ENCODE measurements at regions not wholly inside any gene's neighbourhood (a gene's known extent, or its start where the extent isn't known, plus 50 kb on each side); places are given as distances from the start of the nearest gene placed in this dataset.

DNA sequence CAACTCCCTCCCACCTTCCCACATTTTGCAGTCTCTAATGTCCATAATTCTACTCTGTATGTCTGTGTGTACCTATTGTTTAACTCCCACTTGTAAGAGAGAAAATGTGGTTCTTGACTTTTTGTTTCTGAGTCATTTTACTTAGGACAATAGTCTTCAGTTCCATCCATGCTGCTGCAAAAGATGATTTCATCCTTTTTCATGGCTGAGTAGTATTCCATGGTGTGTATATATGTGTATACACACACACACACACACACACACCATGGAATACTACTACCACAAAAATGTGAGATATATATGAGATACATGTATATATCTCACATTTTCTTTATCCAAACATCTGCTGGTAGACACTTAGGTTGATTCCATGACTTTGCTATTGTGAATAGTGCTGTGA, 182.1 kb upstream of the GALNT17 start:
- Histone ChIP-seq H2AFZ (ENCODE audit: low read depth, low read length) (no peak overlapping the region), H4K20me1 (replicated peaks; ENCODE audit: control insufficient read depth, extremely low read depth, insufficient read depth, low read length) (no peaks in the 10 kb centered on the region), H3K9ac (replicated peaks; ENCODE audit: extremely low read depth, insufficient read depth, low read length) (no peak overlapping the region), H3K9me1 (replicated peaks; ENCODE audit: control insufficient read depth, extremely low read depth, insufficient read depth, low read length) (no peaks in the 10 kb centered on the region), H3K4me3 (replicated peaks in 1 of 3; ENCODE audit: insufficient read depth in 1 of 3, low read depth in 1 of 3, low read length in 3 of 3) (no peak overlapping the region), H3K79me2 (ENCODE audit: control insufficient read depth, insufficient read depth, low read length) (no peaks in the 10 kb centered on the region), H3K9me3 (replicated peaks; ENCODE audit: control insufficient read depth, insufficient read depth, low read length) (peaks cover 6% of the 10 kb centered on the region), H3K36me3 (ENCODE audit: control insufficient read depth in 2 of 2, extremely low read depth in 1 of 2, insufficient read depth in 2 of 2, low read length in 2 of 2) (no peaks in the 10 kb centered on the region), H3K4me2 (ENCODE audit: insufficient read depth, low read length) (no peak overlapping the region), H3K4me1 (ENCODE audit: control insufficient read depth, extremely low read depth, insufficient read depth, low read length) (no peaks in the 10 kb centered on the region), H3K27me3 (ENCODE audit: control insufficient read depth in 2 of 2, insufficient read depth in 2 of 2, low read length in 2 of 2) (no peaks in the 10 kb centered on the region), H3K27ac (ENCODE audit: insufficient read depth, low read depth, low read length) (no peak overlapping the region)
- intact Hi-C loops (cut with micrococcal nuclease), result no loop called here
- ChIA-PET CTCF (no interaction called here), POLR2A (no interaction called here)
- FAIRE-seq (no peak), DNase-seq (ENCODE audit: low read depth, low spot score) (no peak)
- no TSS peak for BruUV-seq (replicated peaks)
- no peak for TF ChIP-seq POLR2A (IDR thresholded peaks at IDR 0.05; ENCODE audit: low read depth, low read length)
- TF ChIP-seq EZH2 (IDR thresholded peaks at IDR 0.05; ENCODE audit: borderline replicate concordance, low read depth, low read length, severe bottlenecking), result no peak
- dilution Hi-C loops (cut with MboI; ENCODE audit: extremely low pct_ligation_motif_present, low sequenced_read_pairs), result no loop called here

DNA sequence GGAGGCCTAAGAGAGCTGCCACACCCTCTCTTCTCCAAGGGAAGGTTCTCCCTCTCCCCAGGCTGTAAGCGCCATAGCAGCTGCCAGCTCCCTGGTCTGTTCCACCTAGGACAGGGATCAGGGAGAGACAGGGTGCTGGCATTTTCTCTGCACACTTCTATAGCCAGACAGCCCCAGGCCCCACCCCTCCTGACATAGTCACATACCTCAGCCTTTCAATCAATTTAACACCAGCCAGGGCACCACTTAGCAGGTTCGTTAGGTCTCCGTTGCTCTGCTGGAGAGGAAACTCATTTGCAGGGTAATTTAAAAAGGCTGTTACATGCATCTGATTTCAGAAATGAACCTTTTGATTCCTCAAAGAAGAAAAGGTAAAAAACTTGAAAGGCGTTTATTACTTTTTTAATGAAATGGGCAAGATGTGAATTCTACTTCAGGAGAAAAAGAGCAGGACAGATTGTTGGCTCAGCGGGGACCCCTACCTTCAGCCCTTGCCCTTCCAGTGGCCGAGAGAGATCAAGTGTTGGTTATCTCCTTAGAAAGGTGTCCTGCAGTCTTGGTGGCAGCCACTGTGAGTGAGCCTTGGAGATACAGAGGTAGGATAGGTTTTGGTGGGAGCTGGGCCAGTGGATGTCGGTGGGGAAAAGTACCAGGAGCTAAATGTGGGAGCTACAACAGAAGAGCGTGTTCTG, 180.5 kb upstream of the GALNT17 start:
- no peaks in the 10 kb centered on the region for H3K4me1 ChIP-seq (ENCODE audit: control insufficient read depth, extremely low read depth, insufficient read depth, low read length)
- dilution Hi-C loops (cut with MboI; ENCODE audit: extremely low pct_ligation_motif_present, low sequenced_read_pairs), result no loop called here
- H3K4me3 ChIP-seq (replicated peaks in 1 of 3; ENCODE audit: insufficient read depth in 1 of 3, low read depth in 1 of 3, low read length in 3 of 3), result no peak overlapping the region
- no peak overlapping the region for H3K4me2 ChIP-seq (ENCODE audit: insufficient read depth, low read length)
- TF ChIP-seq EZH2 (IDR thresholded peaks at IDR 0.05; ENCODE audit: borderline replicate concordance, low read depth, low read length, severe bottlenecking) (no peak), JUN (IDR thresholded peaks at IDR 0.05; ENCODE audit: borderline replicate concordance, insufficient read depth, insufficient read length, low read depth) (no peak), GATA2 (IDR thresholded peaks at IDR 0.05; ENCODE audit: insufficient read depth, insufficient read length, low read depth, low read length) (no peak), POLR2A (IDR thresholded peaks at IDR 0.05; ENCODE audit: low read depth, low read length) (no peak), POLR2AphosphoS5 (IDR thresholded peaks at IDR 0.05; ENCODE audit: insufficient read depth, low read depth, low read length) (no peak), MYC (IDR thresholded peaks at IDR 0.05; ENCODE audit: low read depth, low read length) (no peak), FOS (IDR thresholded peaks at IDR 0.05; ENCODE audit: borderline replicate concordance, insufficient read depth, low read length) (no peak)
- TF ChIP-seq, protein P1, sequence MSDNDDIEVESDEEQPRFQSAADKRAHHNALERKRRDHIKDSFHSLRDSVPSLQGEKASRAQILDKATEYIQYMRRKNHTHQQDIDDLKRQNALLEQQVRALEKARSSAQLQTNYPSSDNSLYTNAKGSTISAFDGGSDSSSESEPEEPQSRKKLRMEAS (IDR thresholded peaks at IDR 0.05; ENCODE audit: insufficient read depth, insufficient read length), result no peak
- TF ChIP-seq, protein P2, sequence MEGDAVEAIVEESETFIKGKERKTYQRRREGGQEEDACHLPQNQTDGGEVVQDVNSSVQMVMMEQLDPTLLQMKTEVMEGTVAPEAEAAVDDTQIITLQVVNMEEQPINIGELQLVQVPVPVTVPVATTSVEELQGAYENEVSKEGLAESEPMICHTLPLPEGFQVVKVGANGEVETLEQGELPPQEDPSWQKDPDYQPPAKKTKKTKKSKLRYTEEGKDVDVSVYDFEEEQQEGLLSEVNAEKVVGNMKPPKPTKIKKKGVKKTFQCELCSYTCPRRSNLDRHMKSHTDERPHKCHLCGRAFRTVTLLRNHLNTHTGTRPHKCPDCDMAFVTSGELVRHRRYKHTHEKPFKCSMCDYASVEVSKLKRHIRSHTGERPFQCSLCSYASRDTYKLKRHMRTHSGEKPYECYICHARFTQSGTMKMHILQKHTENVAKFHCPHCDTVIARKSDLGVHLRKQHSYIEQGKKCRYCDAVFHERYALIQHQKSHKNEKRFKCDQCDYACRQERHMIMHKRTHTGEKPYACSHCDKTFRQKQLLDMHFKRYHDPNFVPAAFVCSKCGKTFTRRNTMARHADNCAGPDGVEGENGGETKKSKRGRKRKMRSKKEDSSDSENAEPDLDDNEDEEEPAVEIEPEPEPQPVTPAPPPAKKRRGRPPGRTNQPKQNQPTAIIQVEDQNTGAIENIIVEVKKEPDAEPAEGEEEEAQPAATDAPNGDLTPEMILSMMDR (IDR thresholded peaks at IDR 0.05; ENCODE audit: extremely low read depth in 1 of 2, insufficient read depth in 1 of 2, low read depth in 1 of 2, low read length in 2 of 2), result no peak
- ChIA-PET POLR2A (no interaction called here), CTCF (no interaction called here)
- no peaks in the 10 kb centered on the region for H4K20me1 ChIP-seq (replicated peaks; ENCODE audit: control insufficient read depth, extremely low read depth, insufficient read depth, low read length)
- FAIRE-seq (no peak), DNase-seq (ENCODE audit: low read depth, low spot score) (no peak)
- H2AFZ ChIP-seq (ENCODE audit: low read depth, low read length), result no peak overlapping the region
- H3K27ac ChIP-seq (ENCODE audit: insufficient read depth, low read depth, low read length), result no peak overlapping the region
- no peak overlapping the region for H3K9ac ChIP-seq (replicated peaks; ENCODE audit: extremely low read depth, insufficient read depth, low read length)
- BruUV-seq (replicated peaks), result no TSS peak
- no peaks in the 10 kb centered on the region for H3K9me1 ChIP-seq (replicated peaks; ENCODE audit: control insufficient read depth, extremely low read depth, insufficient read depth, low read length)
- no peaks in the 10 kb centered on the region for H3K79me2 ChIP-seq (ENCODE audit: control insufficient read depth, insufficient read depth, low read length)
- no peaks in the 10 kb centered on the region for H3K36me3 ChIP-seq (ENCODE audit: control insufficient read depth in 2 of 2, extremely low read depth in 1 of 2, insufficient read depth in 2 of 2, low read length in 2 of 2)
- H3K27me3 ChIP-seq (ENCODE audit: control insufficient read depth in 2 of 2, insufficient read depth in 2 of 2, low read length in 2 of 2), result no peaks in the 10 kb centered on the region
- intact Hi-C loops (cut with micrococcal nuclease), result no loop called here
- peaks cover 6% of the 10 kb centered on the region for H3K9me3 ChIP-seq (replicated peaks; ENCODE audit: control insufficient read depth, insufficient read depth, low read length)
